GM12878 (cell line): ENCODE measurements at regions not wholly inside any gene's neighbourhood (a gene's known extent, or its start where the extent isn't known, plus 50 kb on each side); places are given as distances from the start of the nearest gene placed in this dataset.

ENCODE experiments used
- ATAC-seq: fragments of 200-7000 bp; cut with Tn5 transposase; 3 replicates; pipeline ENCODE4 v1.9.1; 2020; ENCODE audit warnings: mild to moderate bottlenecking, moderate library complexity
- BruUV-seq: library from RNA; stranded (reverse); fragments of 400-500 nt; replicated peaks from 2 replicates; lab custom pipeline; 2021; lab: Mats Ljungman, UMichigan
- CTCF ChIA-PET: fragments of 300-600 bp; sonication (Branson Sonifier 250); formaldehyde crosslinking; extraction: SDS; loops from one replicate; lab custom pipeline; 2021; ENCODE audit warnings: inconsistent platforms; lab: Yijun Ruan, JAX
- POLR2A ChIA-PET: fragments of 350-600 bp; formaldehyde crosslinking; extraction: SDS; loops from one replicate; lab custom pipeline; 2021; ENCODE audit warnings: inconsistent platforms; lab: Charles Lee
- RAD21 ChIA-PET: fragments of 300-600 bp; sonication (Branson Sonifier 250); formaldehyde crosslinking; loops from one replicate; lab custom pipeline; 2023; ENCODE audit warnings: antibody characterized with exemption; ENCODE audit not compliant: unreplicated experiment; lab: Charles Lee
- SMC1A ChIA-PET: fragments of 300-600 bp; sonication (Branson Sonifier 250); formaldehyde crosslinking; loops from one replicate; lab custom pipeline; 2023; ENCODE audit not compliant: unreplicated experiment, uncharacterized antibody; lab: Charles Lee
- DNase-seq: peaks from one replicate; pipeline ENCODE4 v3.0.0-alpha.2; 2011; ENCODE audit warnings: low read depth, low spot score
- FAIRE-seq: peaks from 3 replicates; lab custom pipeline; 2011; peaks lifted over from hg19 to GRCh38; lab: Jason Lieb, UNC
- H2AFZ ChIP-seq: 2 replicates; pipeline ENCODE4 v1.6.0; 2011; ENCODE audit warnings: low read depth, low read length, control low read depth; ENCODE audit not compliant: control insufficient read depth
- H3K27ac ChIP-seq: 2 replicates; pipeline ENCODE4 v1.5.1; 2011; ENCODE audit warnings: control low read depth; ENCODE audit not compliant: control insufficient read depth, insufficient read depth
- H3K27me3 ChIP-seq, 2 experiments: replicated peaks in 1 of 2; 2 replicates each; pipeline versions ENCODE4 v1.6.0 to v1.6.1; 2011; ENCODE audit warnings: low read length in 1 of 2; ENCODE audit not compliant: control insufficient read depth in 2 of 2, insufficient read depth in 2 of 2
- H3K36me3 ChIP-seq, 2 experiments: 2 replicates each; pipeline ENCODE4 v1.5.1; 2011; ENCODE audit warnings: low read length in 1 of 2; ENCODE audit not compliant: control insufficient read depth in 2 of 2, insufficient read depth in 2 of 2
- H3K4me1 ChIP-seq: 2 replicates; pipeline ENCODE4 v1.6.1; 2011; ENCODE audit warnings: mild to moderate bottlenecking, low read length, moderate library complexity, mixed read lengths; ENCODE audit not compliant: control insufficient read depth, insufficient read depth
- H3K4me2 ChIP-seq: 2 replicates; pipeline ENCODE4 v1.6.0; 2011; ENCODE audit warnings: control low read depth; ENCODE audit not compliant: control insufficient read depth, insufficient read depth
- H3K4me3 ChIP-seq: fragments of 200-600 bp; sonication (generic); 2 replicates; pipeline ENCODE4 v1.5.1; 2016
- H3K79me2 ChIP-seq: 2 replicates; pipeline ENCODE4 v1.6.0; 2011; ENCODE audit warnings: low read length; ENCODE audit not compliant: control insufficient read depth, insufficient read depth
- H3K9ac ChIP-seq: 2 replicates; pipeline ENCODE4 v1.8.0; 2011; ENCODE audit warnings: low read length, control low read depth, mixed read lengths; ENCODE audit not compliant: control insufficient read depth, insufficient read depth
- H3K9me3 ChIP-seq: replicated peaks from 3 replicates; pipeline ENCODE4 v1.5.1; 2011; ENCODE audit warnings: mild to moderate bottlenecking, low read length; ENCODE audit not compliant: control insufficient read depth, insufficient read depth
- H4K20me1 ChIP-seq: 2 replicates; pipeline ENCODE4 v1.6.0; 2011; ENCODE audit not compliant: control insufficient read depth, insufficient read depth
- CBX3 ChIP-seq: fragments of 200-600 bp; sonication (generic); IDR thresholded peaks from 2 replicates; pipeline ENCODE4 v1.6.1; 2016; ENCODE audit warnings: low read depth, borderline replicate concordance
- HDAC2 ChIP-seq: fragments of 200-600 bp; sonication (generic); IDR thresholded peaks from 2 replicates; pipeline ENCODE4 v1.6.1; 2017
- KLF5 ChIP-seq: fragments of 450-650 bp; IDR thresholded peaks from 2 replicates; pipeline ENCODE4 v1.6.1; 2014; ENCODE audit warnings: mild to moderate bottlenecking; ENCODE audit not compliant: partially characterized antibody
- MXI1 ChIP-seq: fragments of 150-350 bp; IDR thresholded peaks from 2 replicates; pipeline ENCODE4 v1.6.1; 2011; ENCODE audit warnings: low read depth, mild to moderate bottlenecking, inconsistent platforms, low read length, improper control_type of control experiment
- MYC ChIP-seq: IDR thresholded peaks from 2 replicates; pipeline ENCODE4 v1.6.1; 2011; ENCODE audit warnings: mild to moderate bottlenecking, low read length, moderate library complexity, inconsistent platforms; ENCODE audit not compliant: insufficient read depth, insufficient replicate concordance, insufficient read length, severe bottlenecking
- NFIC ChIP-seq: IDR thresholded peaks from 2 replicates; pipeline ENCODE4 v1.6.1; 2012; ENCODE audit warnings: low read depth, mild to moderate bottlenecking, inconsistent platforms, low read length, moderate library complexity
- NRF1 ChIP-seq: conservative IDR thresholded peaks from 2 replicates; pipeline ENCODE4 v1.6.1; 2011; ENCODE audit warnings: mild to moderate bottlenecking, low read depth, low read length, improper control_type of control experiment
- PAX5 ChIP-seq: IDR thresholded peaks from 2 replicates; pipeline ENCODE4 v1.6.1; 2011; ENCODE audit warnings: low read depth, low read length, borderline replicate concordance
- PML ChIP-seq: IDR thresholded peaks from 2 replicates; pipeline ENCODE4 v1.6.1; 2012; ENCODE audit warnings: low read length, inconsistent platforms
- TCF12 ChIP-seq: IDR thresholded peaks from 2 replicates; pipeline ENCODE4 v1.6.1; 2011; ENCODE audit warnings: low read depth, mild to moderate bottlenecking, low read length
- YBX1 ChIP-seq: fragments of 450-650 bp; IDR thresholded peaks from 2 replicates; pipeline ENCODE4 v1.6.1; 2016; ENCODE audit warnings: antibody characterized with exemption
- ZBTB40 ChIP-seq: fragments of 450-650 bp; IDR thresholded peaks from 2 replicates; pipeline ENCODE4 v1.6.1; 2016; ENCODE audit warnings: mild to moderate bottlenecking, moderate library complexity, borderline replicate concordance
- in situ Hi-C: fragments of 300-500 bp; cut with MboI; formaldehyde crosslinking; loops from 9 replicates; pipeline ENCODE4 v1.14.3; 2018; ENCODE audit warnings: mixed read lengths
- intact Hi-C: fragments of 100-400 bp; cut with micrococcal nuclease; formaldehyde crosslinking; loops from one replicate; pipeline ENCODE4 v1.14.2; 2022; ENCODE audit not compliant: unreplicated experiment

DNA sequence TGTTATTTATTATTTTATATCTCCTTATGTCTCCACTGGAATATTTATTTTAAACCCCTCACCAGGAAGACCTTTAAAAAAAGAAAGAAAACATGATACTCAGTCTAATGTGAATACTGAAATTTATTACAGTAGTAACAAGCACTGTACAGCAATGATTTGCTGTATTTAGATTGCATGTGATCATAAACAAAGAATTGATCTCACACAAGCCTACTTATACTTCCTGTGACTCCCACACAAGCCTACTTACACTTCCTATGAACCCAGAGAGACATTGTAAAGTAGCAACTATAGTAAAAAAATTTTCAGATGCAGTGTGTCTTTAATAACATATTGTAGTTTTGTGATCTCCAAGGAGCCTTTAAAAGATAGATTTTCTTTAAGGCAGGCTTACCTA, 142.7 kb upstream of the SYT1 start:
- ChIA-PET POLR2A (no interaction called here), SMC1A (interaction anchor here (0.9 kb wide), 1 partner anchor 13 kb away, joined by 3 read pairs; no protein-coding TSS in a partner anchor), CTCF (interaction anchor here (0.6 kb wide), 1 partner anchor 572 kb away, joined by 3 read pairs; no protein-coding TSS in a partner anchor), RAD21 (no interaction called here)
- Histone ChIP-seq H3K9me3 (no peaks in the 10 kb centered on the region), H3K4me2 (no peak overlapping the region), H3K79me2 (no peaks in the 10 kb centered on the region), H2AFZ (no peak overlapping the region), H3K4me1 (no peaks in the 10 kb centered on the region), H3K4me3 (no peak overlapping the region), H3K9ac (no peak overlapping the region), H3K27ac (no peak overlapping the region), H3K27me3 (no peaks in the 10 kb centered on the region), H4K20me1 (no peaks in the 10 kb centered on the region), H3K36me3 (no peaks in the 10 kb centered on the region)
- no peak for TF ChIP-seq PML
- TF ChIP-seq MXI1 = no peak
- no peak for TF ChIP-seq TCF12
- TF ChIP-seq KLF5 = no peak
- no peak for TF ChIP-seq MYC
- no peak for TF ChIP-seq PAX5
- TF ChIP-seq ZBTB40 = no peak
- TF ChIP-seq HDAC2 = no peak
- no peak for TF ChIP-seq YBX1
- TF ChIP-seq NFIC = no peak
- TF ChIP-seq NRF1 = no peak
- no peak for TF ChIP-seq CBX3
- ATAC-seq (no peak), FAIRE-seq (no peak), DNase-seq (no peak)
- BruUV-seq = no TSS peak
- in situ Hi-C loops (no loop called here), intact Hi-C loops (no loop called here)
